OCI-LY7 (cell line): ENCODE measurements at regions not wholly inside any gene's neighbourhood (a gene's known extent, or its start where the extent isn't known, plus 50 kb on each side); places are given as distances from the start of the nearest gene placed in this dataset.

Experiments used
- EZH2phosphoT487 ChIP-seq: fragments of 200-600 bp; sonication (generic); IDR thresholded peaks from 2 replicates; pipeline ENCODE4 v1.6.1; 2018; ENCODE audit warnings: low read depth, borderline replicate concordance, mild to moderate bottlenecking, mixed run types, antibody characterized with exemption, low read length, moderate library complexity, mixed read lengths
- TF ChIP-seq, protein P1 (sequence below): fragments of 200-600 bp; sonication (generic); conservative IDR thresholded peaks from 2 replicates; pipeline ENCODE4 v1.5.1; 2014; ENCODE audit warnings: mild to moderate bottlenecking, antibody characterized with exemption, low read length, moderate library complexity, mixed read lengths

DNA sequence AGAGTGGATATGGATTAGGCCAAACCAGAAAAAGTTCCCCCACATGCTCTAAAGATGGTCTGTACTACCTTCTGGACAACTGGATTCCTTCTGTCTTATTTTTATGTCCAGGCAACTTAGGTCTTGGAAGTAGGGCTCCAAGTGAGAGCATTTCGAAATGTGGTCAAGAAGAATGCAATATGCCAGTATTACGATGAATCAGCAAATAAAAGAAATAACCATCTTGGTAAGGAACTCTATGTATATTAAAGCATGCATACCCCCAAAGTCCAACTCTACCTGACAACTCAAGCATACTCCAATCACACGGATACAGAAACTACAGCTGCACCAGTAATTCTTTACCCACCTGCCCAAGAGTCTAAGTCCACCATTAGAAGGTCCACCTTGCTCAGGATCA is 234.5 kb downstream of the HNRNPD start:
- TF ChIP-seq, protein P1, sequence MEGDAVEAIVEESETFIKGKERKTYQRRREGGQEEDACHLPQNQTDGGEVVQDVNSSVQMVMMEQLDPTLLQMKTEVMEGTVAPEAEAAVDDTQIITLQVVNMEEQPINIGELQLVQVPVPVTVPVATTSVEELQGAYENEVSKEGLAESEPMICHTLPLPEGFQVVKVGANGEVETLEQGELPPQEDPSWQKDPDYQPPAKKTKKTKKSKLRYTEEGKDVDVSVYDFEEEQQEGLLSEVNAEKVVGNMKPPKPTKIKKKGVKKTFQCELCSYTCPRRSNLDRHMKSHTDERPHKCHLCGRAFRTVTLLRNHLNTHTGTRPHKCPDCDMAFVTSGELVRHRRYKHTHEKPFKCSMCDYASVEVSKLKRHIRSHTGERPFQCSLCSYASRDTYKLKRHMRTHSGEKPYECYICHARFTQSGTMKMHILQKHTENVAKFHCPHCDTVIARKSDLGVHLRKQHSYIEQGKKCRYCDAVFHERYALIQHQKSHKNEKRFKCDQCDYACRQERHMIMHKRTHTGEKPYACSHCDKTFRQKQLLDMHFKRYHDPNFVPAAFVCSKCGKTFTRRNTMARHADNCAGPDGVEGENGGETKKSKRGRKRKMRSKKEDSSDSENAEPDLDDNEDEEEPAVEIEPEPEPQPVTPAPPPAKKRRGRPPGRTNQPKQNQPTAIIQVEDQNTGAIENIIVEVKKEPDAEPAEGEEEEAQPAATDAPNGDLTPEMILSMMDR, result no peak
- TF ChIP-seq EZH2phosphoT487, result no peak
